Astrocyte of the cerebellum (primary cell): ENCODE measurements at regions not wholly inside any gene's neighbourhood (a gene's known extent, or its start where the extent isn't known, plus 50 kb on each side); places are given as distances from the start of the nearest gene placed in this dataset.
"Not testable (repeated sequence)": the region's sequence is repeated elsewhere in the genome, so short reads cannot be mapped to it uniquely, and the experiment has no call there.

ENCODE experiments used
- DNase-seq: peaks from one replicate; pipeline ENCODE4 v3.0.0-alpha.2; 2011; ENCODE audit warnings: low read depth
- H3K4me3 ChIP-seq: 2 replicates; pipeline ENCODE4 v1.5.1; 2011; ENCODE audit warnings: mild to moderate bottlenecking, low read depth, low read length, moderate library complexity
- CTCF ChIP-seq: IDR thresholded peaks from 2 replicates; pipeline ENCODE4 v1.5.1; 2012; ENCODE audit warnings: low read length, low read depth, moderate library complexity, mild to moderate bottlenecking; ENCODE audit errors: missing control alignments
- in situ Hi-C: cut with HindIII; loops from 2 replicates; pipeline ENCODE4 v1.10.0; 2017; ENCODE audit warnings: low sequenced_read_pairs

- in situ Hi-C loops: no loop called here
- DNase-seq: no peak
- no peak for TF ChIP-seq CTCF
- H3K4me3 ChIP-seq: no peak overlapping the region
These were observed 1499.9 kb upstream of the PCDH10 start for GRCh38 chr4:131649227-131649626.

- no peak for DNase-seq
- no peak for TF ChIP-seq CTCF
- in situ Hi-C loops: no loop called here
- H3K4me3 ChIP-seq: no peak overlapping the region
These were observed 1498.1 kb upstream of the PCDH10 start for GRCh38 chr4:131650951-131651350.

- H3K4me3 ChIP-seq, DNase-seq, in situ Hi-C loops: not testable (repeated sequence)
These were observed 1465.8 kb upstream of the PCDH10 start for GRCh38 chr4:131683314-131683713.

GRCh38 chr4:131721883-131722282, 1427.2 kb upstream of the PCDH10 start:
- in situ Hi-C loops: no loop called here

GRCh38 chr4:131723069-131723468, 1426.0 kb upstream of the PCDH10 start:
- in situ Hi-C loops, DNase-seq, H3K4me3 ChIP-seq: not testable (repeated sequence)

More at GRCh38 chr4:131721883-131722282, 1427.2 kb upstream of the PCDH10 start:
- TF ChIP-seq CTCF: no peak
- no peak overlapping the region for H3K4me3 ChIP-seq
- DNase-seq: no peak

- DNase-seq, in situ Hi-C loops: not testable (repeated sequence)
- H3K4me3 ChIP-seq: peak overlapping the region; percentile 25
These were observed 1424.2 kb upstream of the PCDH10 start for GRCh38 chr4:131724847-131725246.

- DNase-seq, in situ Hi-C loops, H3K4me3 ChIP-seq: not testable (repeated sequence)
These were observed 1423.6 kb upstream of the PCDH10 start for GRCh38 chr4:131725521-131725920.

- DNase-seq, in situ Hi-C loops, H3K4me3 ChIP-seq: not testable (repeated sequence)
These were observed 1422.2 kb upstream of the PCDH10 start for GRCh38 chr4:131726940-131727339.

- in situ Hi-C loops, DNase-seq: not testable (repeated sequence)
These were observed 1421.7 kb upstream of the PCDH10 start for GRCh38 chr4:131727418-131727817.

GRCh38 chr4:131729205-131729604, 1419.9 kb upstream of the PCDH10 start:
- DNase-seq, H3K4me3 ChIP-seq, in situ Hi-C loops: not testable (repeated sequence)

More at GRCh38 chr4:131727418-131727817, 1421.7 kb upstream of the PCDH10 start:
- not testable (repeated sequence) for H3K4me3 ChIP-seq

GRCh38 chr4:131729716-131730398, 1419.2 kb upstream of the PCDH10 start:
- DNase-seq, in situ Hi-C loops, H3K4me3 ChIP-seq: not testable (repeated sequence)

GRCh38 chr4:131730574-131730973, 1418.5 kb upstream of the PCDH10 start:
- H3K4me3 ChIP-seq, in situ Hi-C loops, DNase-seq: not testable (repeated sequence)

GRCh38 chr4:131732034-131732630, 1417.0 kb upstream of the PCDH10 start:
- in situ Hi-C loops, H3K4me3 ChIP-seq, DNase-seq: not testable (repeated sequence)

GRCh38 chr4:131734321-131734720, 1414.8 kb upstream of the PCDH10 start:
- in situ Hi-C loops: not testable (repeated sequence)

More at GRCh38 chr4:131734321-131734720, 1414.8 kb upstream of the PCDH10 start:
- not testable (repeated sequence) for H3K4me3 ChIP-seq, DNase-seq
